ENCODE measurements at regions not wholly inside any gene's neighbourhood (a gene's known extent, or its start where the extent isn't known, plus 50 kb on each side); places are given as distances from the start of the nearest gene placed in this dataset.

- Histone ChIP-seq H3K4me3 (ENCODE audit: low read length) (no peak overlapping the region), H3K9me3 (ENCODE audit: low read length) (no peaks in the 10 kb centered on the region), H3K4me2 (ENCODE audit: low read depth, low read length, poor library complexity, severe bottlenecking) (no peak overlapping the region), H3K27ac (ENCODE audit: low read length) (no peak overlapping the region), H3K4me1 (ENCODE audit: low read length) (no peaks in the 10 kb centered on the region), H3K9me2 (replicated peaks; ENCODE audit: insufficient read depth, low read length) (no peaks in the 10 kb centered on the region), H3K79me2 (ENCODE audit: low read length) (no peaks in the 10 kb centered on the region), H3K9ac (ENCODE audit: low read length) (no peak overlapping the region), H2AFZ (ENCODE audit: low read length) (no peak overlapping the region), H3K27me3 (ENCODE audit: low read length) (no peaks in the 10 kb centered on the region), H3K36me3 (ENCODE audit: insufficient read depth, low read length) (no peaks in the 10 kb centered on the region), H4K20me1 (ENCODE audit: insufficient read depth, low read depth, low read length) (no peaks in the 10 kb centered on the region)
- peak; percentile 39 for DNase-seq
These were observed 172.4 kb downstream of the SYK start for GRCh38 chr9:90974016-90974415.

GRCh38 chr9:90974643-90975245 is 173.1 kb downstream of the SYK start:
- Histone ChIP-seq H3K27me3 (ENCODE audit: low read length) (no peaks in the 10 kb centered on the region), H3K4me3 (ENCODE audit: low read length) (no peak overlapping the region), H2AFZ (ENCODE audit: low read length) (no peak overlapping the region), H3K27ac (ENCODE audit: low read length) (no peak overlapping the region), H3K4me1 (ENCODE audit: low read length) (no peaks in the 10 kb centered on the region), H4K20me1 (ENCODE audit: insufficient read depth, low read depth, low read length) (no peaks in the 10 kb centered on the region), H3K4me2 (ENCODE audit: low read depth, low read length, poor library complexity, severe bottlenecking) (no peak overlapping the region), H3K9me3 (ENCODE audit: low read length) (no peaks in the 10 kb centered on the region), H3K9me2 (replicated peaks; ENCODE audit: insufficient read depth, low read length) (no peaks in the 10 kb centered on the region), H3K36me3 (ENCODE audit: insufficient read depth, low read length) (no peaks in the 10 kb centered on the region), H3K79me2 (ENCODE audit: low read length) (no peaks in the 10 kb centered on the region), H3K9ac (ENCODE audit: low read length) (no peak overlapping the region)
- peak; percentile 16 for DNase-seq

GRCh38 chr9:90975781-90976538 is 174.3 kb downstream of the SYK start:
- Histone ChIP-seq H3K27me3 (ENCODE audit: low read length) (no peaks in the 10 kb centered on the region), H3K27ac (ENCODE audit: low read length) (no peak overlapping the region), H3K4me3 (ENCODE audit: low read length) (no peak overlapping the region), H3K9me3 (ENCODE audit: low read length) (no peaks in the 10 kb centered on the region), H2AFZ (ENCODE audit: low read length) (no peak overlapping the region), H3K9ac (ENCODE audit: low read length) (no peak overlapping the region), H3K4me1 (ENCODE audit: low read length) (no peaks in the 10 kb centered on the region), H3K36me3 (ENCODE audit: insufficient read depth, low read length) (no peaks in the 10 kb centered on the region), H3K9me2 (replicated peaks; ENCODE audit: insufficient read depth, low read length) (no peaks in the 10 kb centered on the region), H3K79me2 (ENCODE audit: low read length) (no peaks in the 10 kb centered on the region), H3K4me2 (ENCODE audit: low read depth, low read length, poor library complexity, severe bottlenecking) (no peak overlapping the region), H4K20me1 (ENCODE audit: insufficient read depth, low read depth, low read length) (no peaks in the 10 kb centered on the region)
- no peak for DNase-seq

- H2AFZ ChIP-seq (ENCODE audit: low read length) = no peak overlapping the region
- H3K27me3 ChIP-seq (ENCODE audit: low read length) = no peaks in the 10 kb centered on the region
- H3K9me2 ChIP-seq (replicated peaks; ENCODE audit: insufficient read depth, low read length) = no peaks in the 10 kb centered on the region
- no peak overlapping the region for H3K4me2 ChIP-seq (ENCODE audit: low read depth, low read length, poor library complexity, severe bottlenecking)
- H3K4me3 ChIP-seq (ENCODE audit: low read length) = no peak overlapping the region
- H3K4me1 ChIP-seq (ENCODE audit: low read length) = no peaks in the 10 kb centered on the region
- H3K36me3 ChIP-seq (ENCODE audit: insufficient read depth, low read length) = no peaks in the 10 kb centered on the region
- DNase-seq = no peak
- H3K27ac ChIP-seq (ENCODE audit: low read length) = no peak overlapping the region
- H4K20me1 ChIP-seq (ENCODE audit: insufficient read depth, low read depth, low read length) = no peaks in the 10 kb centered on the region
- H3K9me3 ChIP-seq (ENCODE audit: low read length) = no peaks in the 10 kb centered on the region
- no peaks in the 10 kb centered on the region for H3K79me2 ChIP-seq (ENCODE audit: low read length)
- H3K9ac ChIP-seq (ENCODE audit: low read length) = no peak overlapping the region
These were observed 177.5 kb downstream of the SYK start for GRCh38 chr9:90979138-90979551.

GRCh38 chr9:90979639-90980038 is 178.0 kb downstream of the SYK start:
- Histone ChIP-seq H3K9me3 (ENCODE audit: low read length) (no peaks in the 10 kb centered on the region), H3K27ac (ENCODE audit: low read length) (no peak overlapping the region), H3K9me2 (replicated peaks; ENCODE audit: insufficient read depth, low read length) (no peaks in the 10 kb centered on the region), H2AFZ (ENCODE audit: low read length) (no peak overlapping the region), H3K4me1 (ENCODE audit: low read length) (no peaks in the 10 kb centered on the region), H3K4me2 (ENCODE audit: low read depth, low read length, poor library complexity, severe bottlenecking) (no peak overlapping the region), H3K79me2 (ENCODE audit: low read length) (no peaks in the 10 kb centered on the region), H3K36me3 (ENCODE audit: insufficient read depth, low read length) (no peaks in the 10 kb centered on the region), H3K9ac (ENCODE audit: low read length) (no peak overlapping the region), H3K4me3 (ENCODE audit: low read length) (no peak overlapping the region), H4K20me1 (ENCODE audit: insufficient read depth, low read depth, low read length) (no peaks in the 10 kb centered on the region), H3K27me3 (ENCODE audit: low read length) (no peaks in the 10 kb centered on the region)
- no peak for DNase-seq

GRCh38 chr9:90981726-90982125 is 180.1 kb downstream of the SYK start:
- Histone ChIP-seq H3K36me3 (ENCODE audit: insufficient read depth, low read length) (no peaks in the 10 kb centered on the region), H3K4me1 (ENCODE audit: low read length) (no peaks in the 10 kb centered on the region), H2AFZ (ENCODE audit: low read length) (no peak overlapping the region), H4K20me1 (ENCODE audit: insufficient read depth, low read depth, low read length) (no peaks in the 10 kb centered on the region), H3K27me3 (ENCODE audit: low read length) (no peaks in the 10 kb centered on the region), H3K9ac (ENCODE audit: low read length) (no peak overlapping the region), H3K27ac (ENCODE audit: low read length) (no peak overlapping the region), H3K9me2 (replicated peaks; ENCODE audit: insufficient read depth, low read length) (no peaks in the 10 kb centered on the region), H3K9me3 (ENCODE audit: low read length) (no peaks in the 10 kb centered on the region), H3K79me2 (ENCODE audit: low read length) (no peaks in the 10 kb centered on the region), H3K4me2 (ENCODE audit: low read depth, low read length, poor library complexity, severe bottlenecking) (no peak overlapping the region), H3K4me3 (ENCODE audit: low read length) (no peak overlapping the region)
- DNase-seq = no peak

GRCh38 chr9:90983394-90983793 is 181.8 kb downstream of the SYK start:
- Histone ChIP-seq H3K9me3 (ENCODE audit: low read length) (no peaks in the 10 kb centered on the region), H3K4me3 (ENCODE audit: low read length) (no peak overlapping the region), H2AFZ (ENCODE audit: low read length) (no peak overlapping the region), H4K20me1 (ENCODE audit: insufficient read depth, low read depth, low read length) (no peaks in the 10 kb centered on the region), H3K36me3 (ENCODE audit: insufficient read depth, low read length) (no peaks in the 10 kb centered on the region), H3K27me3 (ENCODE audit: low read length) (0 out of 2 replicates have a peak, but pooled peaks cover 2% of the 10 kb centered on the region), H3K4me1 (ENCODE audit: low read length) (no peaks in the 10 kb centered on the region), H3K9me2 (replicated peaks; ENCODE audit: insufficient read depth, low read length) (no peaks in the 10 kb centered on the region), H3K4me2 (ENCODE audit: low read depth, low read length, poor library complexity, severe bottlenecking) (no peak overlapping the region), H3K9ac (ENCODE audit: low read length) (no peak overlapping the region), H3K27ac (ENCODE audit: low read length) (no peak overlapping the region), H3K79me2 (ENCODE audit: low read length) (no peaks in the 10 kb centered on the region)
- no peak for DNase-seq

GRCh38 chr9:90985631-90986030 is 184.0 kb downstream of the SYK start:
- no peak overlapping the region for H3K4me3 ChIP-seq (ENCODE audit: low read length)
- H3K79me2 ChIP-seq (ENCODE audit: low read length) = no peaks in the 10 kb centered on the region
- no peaks in the 10 kb centered on the region for H3K9me3 ChIP-seq (ENCODE audit: low read length)
- no peak overlapping the region for H2AFZ ChIP-seq (ENCODE audit: low read length)
- H3K9ac ChIP-seq (ENCODE audit: low read length) = no peak overlapping the region
- no peak for DNase-seq
- H4K20me1 ChIP-seq (ENCODE audit: insufficient read depth, low read depth, low read length) = no peaks in the 10 kb centered on the region
- H3K27ac ChIP-seq (ENCODE audit: low read length) = no peak overlapping the region
- no peaks in the 10 kb centered on the region for H3K4me1 ChIP-seq (ENCODE audit: low read length)
- H3K36me3 ChIP-seq (ENCODE audit: insufficient read depth, low read length) = no peaks in the 10 kb centered on the region
- H3K9me2 ChIP-seq (replicated peaks; ENCODE audit: insufficient read depth, low read length) = no peaks in the 10 kb centered on the region
- 0 out of 2 replicates have a peak, but pooled peaks cover 2% of the 10 kb centered on the region for H3K27me3 ChIP-seq (ENCODE audit: low read length)
- H3K4me2 ChIP-seq (ENCODE audit: low read depth, low read length, poor library complexity, severe bottlenecking) = no peak overlapping the region

Data from Karpas-422 (cell line).